Lung microvascular endothelial cell (primary cell): ENCODE measurements at regions not wholly inside any gene's neighbourhood (a gene's known extent, or its start where the extent isn't known, plus 50 kb on each side); places are given as distances from the start of the nearest gene placed in this dataset.
A peak's percentile ranks its signal among the peaks of the same experiment; 100 is the strongest.

Experiments
- DNase-seq, 2 donors: peaks; one replicate each; pipeline versions ENCODE4 v3.0.0 to v3.0.0-alpha.2; 2010; ENCODE audit warnings: low read depth in 2 of 2

DNA sequence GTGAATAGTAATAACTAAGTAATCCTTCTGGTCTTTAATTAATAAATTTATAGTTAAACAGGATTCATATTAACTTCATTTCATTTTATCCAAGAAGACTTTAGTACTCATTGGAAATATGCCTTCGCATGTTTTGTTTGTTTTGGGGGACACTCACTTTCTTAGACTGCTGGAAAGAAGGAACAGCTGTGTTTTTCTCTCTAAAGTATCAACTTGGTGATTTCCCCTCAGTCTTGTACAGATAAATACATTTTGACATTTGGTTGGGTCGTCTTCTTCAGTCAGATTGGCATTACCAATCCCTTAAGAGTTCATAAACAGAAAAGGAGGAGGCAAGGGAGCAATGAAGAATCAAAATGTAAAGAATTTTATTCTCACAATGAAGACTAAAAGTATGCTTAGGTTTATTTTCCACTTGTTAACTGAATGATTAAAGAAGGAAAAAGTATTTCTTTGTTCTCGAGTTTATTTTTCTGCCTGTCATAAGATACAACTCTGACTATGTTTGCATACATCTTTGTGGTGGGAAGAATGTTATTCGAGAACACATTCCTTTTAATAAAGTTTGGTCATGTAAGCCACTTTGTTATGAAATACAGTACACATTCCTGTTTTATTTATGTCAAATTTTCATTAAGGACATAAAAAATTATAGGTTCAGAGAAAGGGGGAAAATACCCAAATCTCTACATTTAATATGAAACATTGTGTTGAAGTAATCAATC lies 140.2 kb downstream of the GMNC start:
- DNase-seq = no peak

DNA sequence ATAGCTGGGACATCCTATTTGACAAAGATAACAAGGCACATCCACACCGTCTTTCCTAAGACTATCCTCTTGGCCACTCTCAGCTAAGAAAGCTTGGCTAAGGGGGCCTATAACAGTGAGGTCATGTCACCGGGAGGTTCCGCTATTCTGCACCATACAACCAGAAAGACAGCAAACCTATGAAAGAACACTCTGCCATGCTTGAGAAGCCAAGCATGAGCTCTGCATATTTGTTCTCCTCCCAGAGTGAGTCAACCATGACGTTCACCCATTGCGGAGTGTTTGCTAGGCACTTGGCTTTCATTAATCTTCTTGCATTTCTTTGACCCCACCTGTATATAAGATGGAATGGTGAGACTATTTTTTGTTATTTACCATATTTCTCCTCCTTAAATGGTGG lies 141.2 kb downstream of the GMNC start:
- DNase-seq = no peak

DNA sequence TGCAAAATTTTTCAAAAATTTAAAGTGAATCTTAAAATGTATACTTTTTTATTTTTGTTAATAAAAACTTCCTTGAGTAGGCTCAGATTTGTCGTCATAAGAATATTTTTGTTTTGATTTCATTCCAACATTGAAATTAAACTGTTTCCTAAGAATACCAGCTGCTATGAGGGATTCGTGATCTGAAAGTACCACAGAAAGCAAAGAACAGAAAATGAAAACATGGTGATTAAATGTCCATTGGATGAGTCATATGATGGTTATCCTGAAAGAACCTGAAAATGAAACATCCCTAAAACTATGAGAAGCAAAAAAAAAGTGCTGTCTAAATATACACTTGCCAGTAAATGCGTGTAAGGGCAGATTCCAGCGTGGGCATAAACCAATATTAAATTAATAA lies 143.8 kb downstream of the GMNC start:
- peak; percentile 5 to 13 for DNase-seq

DNA sequence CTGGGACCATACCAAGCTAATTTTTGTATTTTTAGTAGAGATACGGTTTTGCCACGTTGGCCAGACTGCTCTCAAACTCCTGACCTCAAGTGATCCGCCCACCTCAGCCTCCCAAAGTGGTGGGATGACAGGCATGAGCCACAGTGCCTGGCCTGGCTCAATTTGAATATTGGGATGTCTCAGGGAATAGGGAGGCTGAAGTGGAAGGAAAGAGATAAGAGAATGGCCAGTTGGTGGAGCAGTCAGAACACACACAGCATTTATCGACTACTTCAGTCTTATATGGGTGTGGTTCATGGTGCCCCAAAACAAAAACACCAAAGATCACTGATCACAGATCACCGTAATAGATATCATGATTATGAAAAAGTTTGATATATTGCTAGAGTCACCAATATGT lies 144.4 kb downstream of the GMNC start:
- no peak for DNase-seq

DNA sequence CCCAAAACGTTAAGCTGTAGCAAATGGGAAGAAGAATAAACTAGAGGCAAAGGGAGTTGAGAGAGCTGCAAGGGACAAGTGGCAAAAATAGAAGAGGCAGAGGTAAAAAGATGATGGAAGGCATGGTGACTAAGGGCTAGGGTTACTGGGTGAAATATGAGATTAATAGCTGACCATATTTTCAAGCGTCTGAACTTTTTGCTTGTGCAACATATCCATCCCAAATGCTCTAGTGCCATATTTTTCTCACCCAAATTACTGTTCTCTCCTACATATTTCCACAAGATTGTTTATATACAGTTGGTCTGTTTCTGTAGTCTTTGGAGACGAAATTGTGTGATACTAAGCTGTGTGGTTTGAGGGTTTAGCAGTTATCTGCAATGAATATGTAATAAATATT lies 145.5 kb downstream of the GMNC start:
- DNase-seq = no peak

GRCh38 chr3:190716211-190716610 lies 146.3 kb downstream of the GMNC start:
- DNase-seq = no peak

GRCh38 chr3:190710723-190711122 lies 151.8 kb downstream of the GMNC start:
- DNase-seq = no peak

GRCh38 chr3:190709351-190709773 lies 153.1 kb downstream of the GMNC start:
- DNase-seq = no peak
